Jurkat, Clone E6-1 (cell line): ENCODE measurements at regions not wholly inside any gene's neighbourhood (a gene's known extent, or its start where the extent isn't known, plus 50 kb on each side); places are given as distances from the start of the nearest gene placed in this dataset.

Source experiments
- DNase-seq: peaks from one replicate; pipeline ENCODE4 v3.0.0-alpha.2; 2011; ENCODE audit warnings: low read depth, low spot score
- H3K4me3 ChIP-seq: 2 replicates; pipeline ENCODE4 v1.5.1; 2011; ENCODE audit warnings: mild to moderate bottlenecking, low read length, control low read depth, moderate library complexity

GRCh38 chrX:38882894-38883626, 81.8 kb downstream of the MID1IP1 start:
- DNase-seq = no peak
- no peak overlapping the region for H3K4me3 ChIP-seq

- no peak for DNase-seq
- H3K4me3 ChIP-seq = no peak overlapping the region
Measured at GRCh38 chrX:38886112-38886511, 84.9 kb downstream of the MID1IP1 start.

- DNase-seq = no peak
- H3K4me3 ChIP-seq = no peak overlapping the region
Measured at GRCh38 chrX:38887222-38887621, 86.0 kb downstream of the MID1IP1 start.

GRCh38 chrX:38890326-38890725, 89.1 kb downstream of the MID1IP1 start:
- DNase-seq = no peak
- no peak overlapping the region for H3K4me3 ChIP-seq

GRCh38 chrX:38890963-38891362, 89.7 kb downstream of the MID1IP1 start:
- H3K4me3 ChIP-seq = no peak overlapping the region
- DNase-seq = no peak

- no peak overlapping the region for H3K4me3 ChIP-seq
- DNase-seq = peak; percentile 53
Measured at GRCh38 chrX:38891641-38892413, 90.6 kb downstream of the MID1IP1 start.

GRCh38 chrX:38893441-38893840, 92.2 kb downstream of the MID1IP1 start:
- no peak for DNase-seq
- H3K4me3 ChIP-seq = no peak overlapping the region

- H3K4me3 ChIP-seq = no peak overlapping the region
- no peak for DNase-seq
Measured at GRCh38 chrX:38895775-38896174, 94.5 kb downstream of the MID1IP1 start.

GRCh38 chrX:38896724-38897298, 95.6 kb downstream of the MID1IP1 start:
- no peak for DNase-seq
- no peak overlapping the region for H3K4me3 ChIP-seq

- DNase-seq = peak; percentile 48
- no peak overlapping the region for H3K4me3 ChIP-seq
Measured at GRCh38 chrX:38898261-38898660, 97.0 kb downstream of the MID1IP1 start.

GRCh38 chrX:38899650-38900049, 98.4 kb downstream of the MID1IP1 start:
- DNase-seq = no peak
- H3K4me3 ChIP-seq = no peak overlapping the region

GRCh38 chrX:38900719-38901118, 99.5 kb downstream of the MID1IP1 start:
- DNase-seq = no peak
- no peak overlapping the region for H3K4me3 ChIP-seq

- no peak for DNase-seq
- no peak overlapping the region for H3K4me3 ChIP-seq
Measured at GRCh38 chrX:38902972-38903492, 101.8 kb downstream of the MID1IP1 start.

- DNase-seq = no peak
Measured at GRCh38 chrX:38916801-38917200, 115.5 kb downstream of the MID1IP1 start.

GRCh38 chrX:38917954-38918353, 116.7 kb downstream of the MID1IP1 start:
- no peak overlapping the region for H3K4me3 ChIP-seq
- DNase-seq = no peak

More at GRCh38 chrX:38916801-38917200, 115.5 kb downstream of the MID1IP1 start:
- H3K4me3 ChIP-seq = no peak overlapping the region

GRCh38 chrX:38919202-38919601, 117.9 kb downstream of the MID1IP1 start:
- H3K4me3 ChIP-seq = no peak overlapping the region

GRCh38 chrX:38919853-38920528, 118.7 kb downstream of the MID1IP1 start:
- DNase-seq = no peak
- no peak overlapping the region for H3K4me3 ChIP-seq

More at GRCh38 chrX:38919202-38919601, 117.9 kb downstream of the MID1IP1 start:
- DNase-seq = peak; percentile 19

GRCh38 chrX:38923451-38923969, 122.3 kb downstream of the MID1IP1 start:
- no peak for DNase-seq
- H3K4me3 ChIP-seq = no peak overlapping the region

GRCh38 chrX:38927592-38927991, 126.3 kb downstream of the MID1IP1 start:
- no peak for DNase-seq
- no peak overlapping the region for H3K4me3 ChIP-seq
